K562 (cell line): ENCODE measurements at regions not wholly inside any gene's neighbourhood (a gene's known extent, or its start where the extent isn't known, plus 50 kb on each side); places are given as distances from the start of the nearest gene placed in this dataset.

Source experiments
- ATAC-seq: fragments of 200-7000 bp; cut with Tn5 transposase; 3 replicates; pipeline ENCODE4 v1.9.1; 2020; ENCODE audit warnings: moderate library complexity
- BruUV-seq: library from RNA; stranded (reverse); fragments of 400-500 nt; replicated peaks from 2 replicates; lab custom pipeline; 2021; lab: Mats Ljungman, UMichigan
- CTCF ChIA-PET: fragments of 300-600 bp; formaldehyde crosslinking; extraction: SDS; loops from one replicate; lab custom pipeline; 2021; ENCODE audit warnings: low intra/inter-chr PET ratio; lab: Yijun Ruan, JAX
- POLR2A ChIA-PET: fragments of 300-600, 350-650 bp; sonication (Branson Sonifier 250); formaldehyde crosslinking; extraction: SDS; loops from one replicate; lab custom pipeline; 2021; ENCODE audit warnings: antibody characterized with exemption, inconsistent platforms; lab: Yijun Ruan, JAX
- DNase-seq, 4 experiments: peaks; one replicate each; pipeline versions ENCODE4 v3.0.0 to v3.0.0-alpha.2; 2011 to 2018; ENCODE audit warnings: low spot score in 3 of 4, mixed read lengths in 3 of 4; ENCODE audit errors: extremely low read depth in 1 of 4
- FAIRE-seq: peaks from 2 replicates; lab custom pipeline; 2011; peaks lifted over from hg19 to GRCh38; lab: Jason Lieb, UNC
- H2AFZ ChIP-seq: 2 replicates; pipeline ENCODE4 v1.6.0; 2011; ENCODE audit warnings: low read depth, low read length, control low read depth, inconsistent platforms
- H3K27ac ChIP-seq: fragments of 200-600 bp; 3 replicates; pipeline ENCODE4 v1.8.0; 2011; ENCODE audit warnings: low read depth, mild to moderate bottlenecking, control low read depth, inconsistent platforms, low read length, moderate library complexity, mixed read lengths; ENCODE audit errors: extremely low read depth
- H3K27me3 ChIP-seq, 2 experiments: fragments of 300-600 bp in 1 of 2; 2 replicates in 1 of 2; 3 replicates in 1 of 2; pipeline versions ENCODE4 v1.6.0 to v1.8.0; 2011; ENCODE audit warnings: inconsistent platforms in 2 of 2, low read length in 2 of 2, mild to moderate bottlenecking in 1 of 2, mixed read lengths in 1 of 2, moderate library complexity in 1 of 2; ENCODE audit not compliant: control insufficient read depth in 2 of 2, insufficient read depth in 2 of 2
- H3K36me3 ChIP-seq: fragments of 300-600 bp; 3 replicates; pipeline ENCODE4 v1.8.0; 2011; ENCODE audit warnings: mild to moderate bottlenecking, low read length, inconsistent platforms; ENCODE audit not compliant: control insufficient read depth, insufficient read depth
- H3K4me1 ChIP-seq, 2 experiments: fragments of 200-600 bp in 1 of 2; replicated peaks in 1 of 2; 2 replicates in 1 of 2; 3 replicates in 1 of 2; pipeline versions ENCODE4 v1.5.1 to v1.8.0; 2011; ENCODE audit warnings: inconsistent platforms in 2 of 2, low read length in 2 of 2, mild to moderate bottlenecking in 1 of 2, mixed read lengths in 1 of 2, moderate library complexity in 1 of 2; ENCODE audit not compliant: control insufficient read depth in 2 of 2, insufficient read depth in 2 of 2
- H3K4me2 ChIP-seq: 2 replicates; pipeline ENCODE4 v1.6.1; 2011; ENCODE audit warnings: low read length, control low read depth, inconsistent platforms, mixed read lengths; ENCODE audit not compliant: insufficient read depth
- H3K4me3 ChIP-seq: fragments of 200-600 bp; sonication (generic), shearing (Covaris generic); 2 replicates; pipeline ENCODE4 v1.5.1; 2016; ENCODE audit warnings: control low read depth, inconsistent platforms
- H3K79me2 ChIP-seq: fragments of 200-600 bp; 3 replicates; pipeline ENCODE4 v1.8.0; 2011; ENCODE audit warnings: low read length, inconsistent platforms; ENCODE audit not compliant: control insufficient read depth, insufficient read depth
- H3K9ac ChIP-seq, 2 experiments: 2 replicates each; pipeline versions ENCODE4 v1.6.0 to v1.6.1; 2011; ENCODE audit warnings: low read depth in 2 of 2, low read length in 2 of 2, control low read depth in 1 of 2, inconsistent platforms in 1 of 2, mild to moderate bottlenecking in 1 of 2, mixed read lengths in 1 of 2; ENCODE audit not compliant: insufficient read depth in 1 of 2
- H3K9me1 ChIP-seq: one replicate; pipeline ENCODE4 v1.6.0; 2011; ENCODE audit warnings: inconsistent platforms, mild to moderate bottlenecking, low read length, moderate library complexity; ENCODE audit not compliant: control insufficient read depth, insufficient read depth
- H3K9me3 ChIP-seq: replicated peaks from 2 replicates; pipeline ENCODE4 v1.5.1; 2011; ENCODE audit warnings: low read depth, low read length, inconsistent platforms; ENCODE audit not compliant: control insufficient read depth, insufficient read depth
- H4K20me1 ChIP-seq: replicated peaks from 2 replicates; pipeline ENCODE4 v1.6.1; 2011; ENCODE audit warnings: low read length, inconsistent platforms, mixed read lengths; ENCODE audit not compliant: control insufficient read depth, insufficient read depth
- BACH1 ChIP-seq: fragments of 200-800 bp; sonication (Bioruptor generic); IDR thresholded peaks from 2 replicates; pipeline ENCODE4 v1.6.1; 2016; ENCODE audit warnings: missing genetic modification characterization, missing compliant biosample characterization
- MAFK ChIP-seq: IDR thresholded peaks from 2 replicates; pipeline ENCODE4 v1.6.1; 2011; ENCODE audit warnings: low read length, improper control_type of control experiment
- SP2 ChIP-seq: IDR thresholded peaks from 2 replicates; pipeline ENCODE4 v1.6.1; 2011; ENCODE audit warnings: mild to moderate bottlenecking, low read depth, low read length, moderate library complexity; ENCODE audit not compliant: poor library complexity, severe bottlenecking; ENCODE audit errors: extremely low read depth
- SREBF2 ChIP-seq: sonication (generic); formaldehyde crosslinking; IDR thresholded peaks from 2 replicates; pipeline ENCODE4 v1.4.0; 2020; ENCODE audit warnings: mild to moderate bottlenecking, missing genetic modification reagents
- STAT5A ChIP-seq: IDR thresholded peaks from 2 replicates; pipeline ENCODE4 v1.6.1; 2012; ENCODE audit warnings: low read length, inconsistent platforms, borderline replicate concordance
- TAL1 ChIP-seq: fragments of 450-650 bp; IDR thresholded peaks from 2 replicates; pipeline ENCODE4 v1.6.1; 2016; ENCODE audit warnings: mild to moderate bottlenecking
- ZMIZ1 ChIP-seq, 2 experiments: fragments of 150-350 bp in 1 of 2; IDR thresholded peaks; 2 replicates each; pipeline ENCODE4 v1.6.1; 2012 to 2016; ENCODE audit warnings: low read depth in 2 of 2, low read length in 2 of 2, mild to moderate bottlenecking in 1 of 2, moderate library complexity in 1 of 2
- ZNF197 ChIP-seq: fragments of 200-800 bp; sonication (Bioruptor generic); IDR thresholded peaks from 2 replicates; pipeline ENCODE4 v1.6.1; 2016; ENCODE audit warnings: low read depth, missing genetic modification characterization, missing compliant biosample characterization
- ZNF76 ChIP-seq: fragments of 250-450 bp; sonication (Bioruptor Pico); IDR thresholded peaks from 2 replicates; pipeline ENCODE4 v1.4.0; 2020; ENCODE audit warnings: mild to moderate bottlenecking, moderate library complexity, borderline replicate concordance
- WGBS: fragments of 100-300 bp; shearing (Covaris generic); methylation state at CpG from one replicate; pipeline ENCODE4 v1.1.6; 2016; ENCODE audit warnings: low coverage, mixed read lengths; ENCODE audit not compliant: insufficient coverage; ENCODE audit errors: missing lambda C conversion rate; 5-methylcytosine and 5-hydroxymethylcytosine counted together
- in situ Hi-C: fragments of 300-500 bp; cut with MboI; formaldehyde crosslinking; loops from 4 replicates; pipeline ENCODE4 v1.15.0; 2018; ENCODE audit warnings: inconsistent platforms, mixed read lengths
- intact Hi-C: fragments of 100-400 bp; cut with micrococcal nuclease; formaldehyde crosslinking; loops from 2 replicates; pipeline ENCODE4 v1.14.2; 2022
- TF ChIP-seq, protein P1 (sequence below): IDR thresholded peaks from 2 replicates; pipeline ENCODE4 v1.6.1; 2014; ENCODE audit warnings: antibody characterized with exemption
- TF ChIP-seq, protein P2 (sequence below): fragments of 250-450 bp; sonication (Bioruptor Pico); IDR thresholded peaks from 2 replicates; pipeline ENCODE4 v1.9.0; 2021; ENCODE audit warnings: mild to moderate bottlenecking

DNA sequence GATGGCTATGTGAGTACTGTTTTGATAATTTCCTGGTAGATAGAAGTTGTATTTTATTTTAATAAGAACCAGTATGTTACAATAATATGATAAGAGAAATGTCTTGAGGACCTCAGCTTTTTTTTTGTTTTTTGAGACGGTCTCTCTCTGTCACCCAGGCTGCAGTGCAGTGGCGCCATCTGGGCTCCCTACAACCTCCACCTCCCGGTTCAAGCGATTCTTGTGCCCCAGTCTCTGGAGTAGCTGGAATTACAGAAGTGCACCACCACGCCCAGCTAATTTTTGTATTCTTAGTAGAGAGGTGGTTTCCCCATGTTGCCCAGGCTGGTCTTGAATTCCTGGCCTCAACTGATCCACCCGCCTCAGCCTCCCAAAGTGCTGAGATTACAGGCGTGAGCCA, 968.1 kb upstream of the ADGRL4 start:
- Histone ChIP-seq H3K9me1 (no peaks in the 10 kb centered on the region), H4K20me1 (no peaks in the 10 kb centered on the region), H3K27ac (no peak overlapping the region), H3K4me1 (no peaks in the 10 kb centered on the region), H3K27me3 (no peaks in the 10 kb centered on the region), H3K4me3 (no peak overlapping the region), H2AFZ (no peak overlapping the region), H3K9ac (no peak overlapping the region), H3K79me2 (no peaks in the 10 kb centered on the region)
- WGBS, result 1% methylated on average over 6 of the region's 7 CpGs
- intact Hi-C loops, result no loop called here
- FAIRE-seq (no peak), DNase-seq (no peak)
- ChIA-PET POLR2A (interaction anchor here (0.6 kb wide), 1 partner anchor 690 kb away, joined by 3 read pairs; no protein-coding TSS in a partner anchor), CTCF (no interaction called here)
- TF ChIP-seq SP2, result no peak
- TF ChIP-seq ZNF197 (CRISPR knock-in tag), result no peak
- TF ChIP-seq, protein P1, sequence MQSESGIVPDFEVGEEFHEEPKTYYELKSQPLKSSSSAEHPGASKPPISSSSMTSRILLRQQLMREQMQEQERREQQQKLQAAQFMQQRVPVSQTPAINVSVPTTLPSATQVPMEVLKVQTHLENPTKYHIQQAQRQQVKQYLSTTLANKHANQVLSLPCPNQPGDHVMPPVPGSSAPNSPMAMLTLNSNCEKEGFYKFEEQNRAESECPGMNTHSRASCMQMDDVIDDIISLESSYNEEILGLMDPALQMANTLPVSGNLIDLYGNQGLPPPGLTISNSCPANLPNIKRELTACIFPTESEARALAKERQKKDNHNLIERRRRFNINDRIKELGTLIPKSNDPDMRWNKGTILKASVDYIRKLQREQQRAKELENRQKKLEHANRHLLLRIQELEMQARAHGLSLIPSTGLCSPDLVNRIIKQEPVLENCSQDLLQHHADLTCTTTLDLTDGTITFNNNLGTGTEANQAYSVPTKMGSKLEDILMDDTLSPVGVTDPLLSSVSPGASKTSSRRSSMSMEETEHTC, result no peak
- no peak for TF ChIP-seq ZMIZ1 (IDR thresholded peaks at IDR 0.05; ENCODE audit: low read depth in 2 of 2, low read length in 2 of 2)
- TF ChIP-seq STAT5A, result no peak
- no peak for TF ChIP-seq ZNF76 (CRISPR knock-in tag)
- TF ChIP-seq, protein P2, sequence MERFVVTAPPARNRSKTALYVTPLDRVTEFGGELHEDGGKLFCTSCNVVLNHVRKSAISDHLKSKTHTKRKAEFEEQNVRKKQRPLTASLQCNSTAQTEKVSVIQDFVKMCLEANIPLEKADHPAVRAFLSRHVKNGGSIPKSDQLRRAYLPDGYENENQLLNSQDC (CRISPR knock-in tag), result no peak
- no peak for TF ChIP-seq TAL1
- TF ChIP-seq SREBF2 (CRISPR knock-in tag), result no peak
- no peak for TF ChIP-seq MAFK
- no peak for TF ChIP-seq BACH1 (tag)
- TF ChIP-seq, all 486 proteins: peak for 0
- H3K9me3 ChIP-seq, result no peaks in the 10 kb centered on the region
- no peak for ATAC-seq
- no peaks in the 10 kb centered on the region for H3K36me3 ChIP-seq
- H3K4me2 ChIP-seq, result no peak overlapping the region
- no TSS peak for BruUV-seq
- in situ Hi-C loops, result no loop called here
